GM11168 (cell line): ENCODE measurements at regions not wholly inside any gene's neighbourhood (a gene's known extent, or its start where the extent isn't known, plus 50 kb on each side); places are given as distances from the start of the nearest gene placed in this dataset.
"Not testable (repeated sequence)": the region's sequence is repeated elsewhere in the genome, so short reads cannot be mapped to it uniquely, and the experiment has no call there.

ENCODE experiments used
- in situ Hi-C: fragments of 300-500 bp; cut with MboI; formaldehyde crosslinking; loops from one replicate; pipeline ENCODE4 v1.12.0; 2022; ENCODE audit warnings: low sequenced_read_pairs; ENCODE audit not compliant: unreplicated experiment

DNA sequence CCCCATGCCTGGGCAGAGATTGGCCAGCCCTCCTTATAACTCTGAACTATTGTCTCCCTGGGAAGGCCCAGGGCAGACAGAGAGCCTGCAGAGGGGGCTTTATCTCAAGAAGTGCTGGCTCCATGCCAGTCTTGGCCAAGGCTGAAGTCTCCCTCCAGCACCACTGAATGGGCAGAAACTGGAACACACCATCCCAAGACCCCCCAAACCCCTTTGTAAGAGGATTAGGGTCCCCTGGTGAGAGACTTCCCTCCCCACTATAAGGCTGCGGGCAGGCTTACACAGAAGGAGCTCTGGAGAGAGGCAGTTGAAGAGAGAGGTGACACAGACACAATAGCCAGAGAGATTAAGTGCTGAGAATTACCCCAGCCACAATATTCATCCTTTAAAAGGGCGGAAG lies 97.2 kb downstream of the NAV1 start:
- in situ Hi-C loops: no loop called here

DNA sequence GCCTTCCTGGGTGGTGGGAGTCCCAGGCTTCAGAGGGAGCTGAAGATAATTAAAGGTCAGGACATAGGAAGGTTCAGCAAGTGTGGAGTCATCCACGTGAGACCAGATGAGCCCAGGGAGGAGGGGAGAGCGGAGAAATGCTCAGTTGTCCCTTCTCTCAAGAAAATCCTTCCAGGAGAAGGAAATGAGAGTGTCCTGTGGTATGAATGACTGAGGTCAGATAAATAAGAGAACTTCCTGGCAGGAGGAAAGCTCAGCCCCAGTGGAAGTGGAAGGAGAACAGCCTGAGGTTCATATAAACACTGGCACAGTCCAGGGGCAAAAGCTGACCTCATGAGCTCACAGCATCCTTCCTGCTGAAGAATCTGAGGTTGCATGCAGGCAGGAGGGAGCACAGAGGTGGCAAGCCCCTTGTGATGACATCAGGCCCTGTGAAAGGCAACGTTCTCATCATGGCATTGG lies 97.6 kb downstream of the NAV1 start:
- in situ Hi-C loops: no loop called here

DNA sequence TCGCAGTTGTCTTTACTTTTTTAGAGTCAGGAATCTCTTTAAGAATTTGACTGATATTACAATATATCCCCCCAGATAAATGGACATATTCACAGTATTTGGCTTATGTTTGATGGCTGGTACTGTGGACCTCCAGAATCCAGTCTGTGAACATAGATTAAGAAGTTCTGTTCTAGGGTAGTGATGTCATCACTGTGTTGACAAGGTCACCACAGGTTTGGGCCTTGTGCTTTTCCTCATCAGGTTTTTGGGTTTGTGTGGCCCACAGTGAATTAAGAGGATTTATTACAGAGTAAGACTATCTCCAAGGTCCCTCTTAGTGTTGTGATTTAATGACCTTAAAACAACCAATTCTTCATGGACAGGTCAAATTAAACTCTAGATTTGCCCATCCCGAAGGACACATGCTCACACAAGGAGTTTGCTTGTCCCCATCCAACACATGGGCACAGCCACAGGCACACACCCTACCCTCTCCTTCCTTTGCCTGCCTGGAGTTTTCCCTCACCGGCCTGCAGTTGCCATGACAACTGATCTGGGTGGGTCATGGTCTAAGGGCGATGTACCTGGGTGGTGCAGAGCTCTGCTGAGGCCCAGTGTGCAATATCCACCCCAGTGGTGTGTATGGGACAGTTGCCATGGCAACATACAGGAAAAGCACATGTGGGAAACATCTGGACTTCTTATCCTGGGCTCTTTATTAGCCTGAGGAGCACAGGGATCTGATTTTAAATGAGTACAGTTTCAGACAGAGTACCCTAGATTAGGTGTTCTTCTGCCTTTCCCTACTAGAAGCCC lies 98.6 kb downstream of the NAV1 start:
- in situ Hi-C loops: no loop called here

DNA sequence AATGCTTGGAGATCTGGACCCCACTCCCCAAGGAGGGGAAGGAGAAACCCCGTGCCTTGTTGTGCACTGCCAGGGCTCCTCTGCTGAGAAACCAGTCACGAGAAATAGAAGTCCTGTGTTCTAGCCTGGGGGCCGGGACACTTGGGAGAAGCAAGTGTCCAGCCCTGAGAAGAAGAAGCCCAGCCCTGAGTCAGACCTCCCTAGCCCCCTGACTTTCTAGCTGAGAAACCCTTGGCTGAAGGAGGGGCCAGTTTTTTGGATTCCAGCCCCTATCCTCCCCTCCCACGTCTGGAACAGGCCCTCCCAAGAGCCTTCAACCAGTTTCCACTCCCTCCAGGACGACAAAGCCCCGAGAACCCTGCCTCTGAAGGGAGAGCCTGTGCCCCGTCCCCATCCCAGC lies 100.5 kb downstream of the NAV1 start:
- in situ Hi-C loops: no loop called here

DNA sequence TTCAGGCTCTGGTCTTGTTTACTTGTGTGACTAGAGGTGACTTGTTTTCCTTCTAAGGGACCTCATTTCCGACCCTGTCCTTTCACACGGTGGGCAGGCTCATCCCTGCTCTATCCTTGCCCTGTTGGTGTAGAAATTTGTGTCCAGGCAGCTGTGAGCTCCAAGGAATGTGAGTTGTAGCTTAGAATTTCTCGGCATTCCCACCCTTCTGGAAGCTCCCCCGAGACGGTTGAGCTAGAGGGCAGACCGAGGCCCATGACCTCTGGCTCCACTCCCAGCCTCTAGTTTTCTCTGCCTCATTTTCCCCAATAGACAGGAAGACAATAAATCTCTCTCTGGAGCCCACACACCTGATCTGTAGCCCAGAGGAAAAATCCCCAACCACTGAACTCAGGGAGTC lies 100.9 kb downstream of the NAV1 start:
- in situ Hi-C loops: no loop called here

DNA sequence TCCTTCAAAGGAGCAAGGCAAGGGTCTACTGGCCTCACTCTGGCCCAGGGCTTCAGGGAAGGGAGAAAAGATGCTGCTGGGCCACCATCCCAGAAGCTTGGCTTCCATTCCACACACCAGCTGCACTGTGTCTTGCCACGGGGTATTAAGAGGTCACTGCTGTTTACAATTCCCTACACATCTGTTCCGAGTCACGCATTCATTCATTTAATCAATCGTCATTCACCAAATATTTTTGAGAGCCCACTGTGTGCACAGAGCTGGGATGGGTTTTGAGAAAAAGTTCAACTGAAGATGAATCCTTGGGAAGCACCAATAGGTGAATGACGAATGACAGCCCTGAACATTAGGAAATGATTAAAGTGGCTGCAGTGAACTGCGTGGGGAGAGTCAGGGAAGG lies 101.7 kb downstream of the NAV1 start:
- in situ Hi-C loops: no loop called here

DNA sequence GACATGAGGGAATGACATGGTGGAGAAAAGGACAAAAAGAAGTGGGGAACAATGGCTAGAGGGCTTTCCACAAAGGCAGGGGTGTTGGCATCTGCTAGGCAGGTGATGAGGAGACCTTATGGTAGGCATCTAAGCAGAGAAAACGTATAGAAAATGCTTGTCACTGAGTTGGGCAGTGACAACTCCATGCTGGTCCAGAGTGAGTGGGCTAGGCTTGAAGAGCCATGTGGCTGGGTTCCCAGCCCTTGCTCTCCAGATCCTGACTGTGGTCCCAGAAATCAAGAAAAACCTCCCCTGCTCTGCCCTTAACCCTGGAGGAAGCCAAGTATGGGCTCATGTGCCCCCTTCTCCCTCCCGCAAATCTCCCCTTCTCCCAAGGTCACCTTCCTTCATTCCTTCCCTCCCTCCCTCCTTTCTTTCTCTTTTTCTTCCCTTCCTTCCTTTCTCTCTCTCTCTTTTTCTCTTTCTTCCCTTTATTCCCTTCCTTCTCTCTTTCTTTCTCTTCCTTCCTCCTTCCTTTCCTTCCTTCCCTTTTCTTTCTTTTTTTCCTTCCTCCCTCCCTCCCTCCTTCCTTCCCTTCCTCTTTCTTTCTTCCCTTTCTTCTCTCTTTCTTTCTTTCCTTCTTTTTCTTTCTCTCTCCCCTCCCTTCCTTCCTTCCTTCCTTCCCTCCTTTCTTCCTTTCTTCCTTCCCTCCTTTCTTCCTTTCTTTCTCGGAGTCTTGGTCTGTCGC lies 102.8 kb downstream of the NAV1 start:
- in situ Hi-C loops: no loop called here

DNA sequence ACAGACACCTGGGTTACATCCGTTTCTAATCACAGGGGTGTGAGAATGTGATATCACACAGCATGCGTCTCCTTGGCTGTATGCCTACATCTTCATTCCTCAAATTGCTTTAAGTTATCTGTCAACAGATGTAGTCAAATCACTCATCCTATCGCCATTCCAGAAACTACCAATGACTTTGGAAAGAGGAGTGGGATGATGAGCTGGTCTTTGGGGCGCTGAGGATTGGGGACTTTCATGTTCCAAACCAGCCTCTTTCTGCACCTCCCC lies 104.8 kb downstream of the NAV1 start:
- in situ Hi-C loops: no loop called here

DNA sequence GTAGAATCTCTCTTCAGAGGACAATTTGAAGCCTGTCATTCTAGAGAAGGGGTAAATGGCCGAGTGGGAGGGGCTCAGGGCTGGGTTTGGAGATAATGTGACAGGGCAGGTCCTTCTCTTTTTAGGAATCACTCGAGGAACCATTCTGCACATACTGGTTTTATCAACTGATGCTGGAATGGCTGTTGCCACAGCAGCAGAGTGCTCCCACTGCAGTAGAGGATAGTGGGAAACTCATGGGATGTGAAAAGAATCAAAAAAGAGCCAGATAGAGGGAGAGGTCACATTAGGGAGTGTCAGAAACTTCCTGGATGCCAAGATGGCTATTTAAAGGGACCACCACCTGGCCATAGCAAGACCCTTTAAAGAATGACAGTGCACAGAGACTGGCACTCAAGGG lies 105.3 kb downstream of the NAV1 start:
- in situ Hi-C loops: no loop called here

DNA sequence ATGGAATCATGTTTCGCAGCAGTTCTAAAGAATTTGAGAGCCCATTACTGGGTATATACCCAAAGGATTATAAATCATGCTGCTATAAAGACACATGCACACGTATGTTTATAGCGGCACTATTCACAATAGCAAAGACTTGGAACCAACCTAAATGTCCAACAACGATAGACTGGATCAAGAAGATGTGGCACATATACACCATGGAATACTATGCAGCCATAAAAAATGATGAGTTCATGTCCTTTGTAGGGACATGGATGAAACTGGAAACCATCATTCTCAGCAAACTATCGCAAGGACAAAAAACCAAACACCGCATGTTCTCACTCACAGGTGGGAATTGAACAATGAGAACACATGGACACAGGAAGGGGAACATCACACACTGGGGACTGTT lies 106.1 kb downstream of the NAV1 start:
- in situ Hi-C loops: not testable (repeated sequence)

DNA sequence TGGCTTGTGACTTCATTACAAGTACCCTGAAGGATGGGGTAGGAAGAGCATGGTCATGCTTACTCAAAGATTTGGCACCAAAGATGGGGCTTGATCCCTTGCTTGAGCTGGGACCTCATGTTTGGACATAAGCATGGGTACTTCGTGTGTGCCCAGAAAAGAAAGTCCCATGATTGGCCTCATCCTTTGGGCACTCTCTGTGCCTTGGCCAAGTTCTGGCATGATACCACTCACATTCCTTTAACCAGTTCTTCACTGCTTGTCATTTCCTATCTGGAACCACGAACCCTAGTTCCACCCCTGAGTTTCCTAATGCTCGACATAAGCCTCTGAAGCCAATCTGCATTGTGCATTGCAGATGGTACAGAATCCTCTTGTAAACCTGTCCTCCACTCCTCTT lies 107.0 kb downstream of the NAV1 start:
- in situ Hi-C loops: no loop called here

DNA sequence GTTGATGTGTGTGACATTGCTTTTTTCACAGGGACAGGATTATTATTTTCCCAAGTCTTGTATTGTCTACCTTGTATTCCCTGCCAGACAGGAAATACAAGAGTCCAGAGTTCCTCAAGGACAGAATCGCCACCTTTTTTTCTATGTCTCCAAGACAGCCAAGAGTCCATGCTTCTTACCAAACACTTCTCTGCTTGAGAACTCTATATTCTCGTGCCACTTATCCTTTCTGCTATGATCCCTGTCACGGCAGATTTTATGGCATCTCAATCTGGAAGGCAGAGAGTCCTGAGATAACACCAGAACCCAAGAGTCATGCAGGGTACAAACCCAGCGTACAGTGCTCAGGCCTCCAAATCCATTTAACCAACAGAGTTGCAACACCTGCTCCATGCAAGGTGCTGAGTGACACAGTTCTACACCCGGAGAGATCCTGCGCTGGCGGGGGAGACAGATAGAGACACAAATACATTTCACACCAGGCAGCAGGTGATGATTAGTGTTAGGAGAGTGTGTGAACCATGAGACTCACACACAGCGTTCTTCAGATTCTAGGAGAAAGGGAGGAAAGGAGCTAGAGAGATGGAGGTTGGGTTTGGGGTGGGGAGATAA lies 107.6 kb downstream of the NAV1 start:
- in situ Hi-C loops: no loop called here

DNA sequence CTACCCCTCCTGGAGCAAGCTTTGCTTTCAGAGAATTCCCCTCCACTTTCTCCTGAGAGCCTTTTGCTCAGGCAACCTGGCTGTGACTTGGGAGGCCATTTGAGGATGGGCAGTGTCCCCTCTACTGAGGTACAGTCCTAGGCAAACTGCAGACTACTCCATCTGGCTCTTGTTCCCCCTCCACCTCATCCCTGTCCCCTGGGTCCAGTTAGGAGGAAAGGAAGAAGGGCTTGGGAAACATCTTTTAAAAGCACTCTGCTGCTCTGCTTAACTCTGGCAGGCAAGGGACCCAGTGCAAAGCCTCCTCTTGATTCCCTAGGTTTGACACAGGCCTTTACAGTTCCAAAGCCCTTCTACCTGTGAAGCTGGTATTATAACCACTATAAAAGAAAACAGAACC lies 108.2 kb downstream of the NAV1 start:
- in situ Hi-C loops: no loop called here

DNA sequence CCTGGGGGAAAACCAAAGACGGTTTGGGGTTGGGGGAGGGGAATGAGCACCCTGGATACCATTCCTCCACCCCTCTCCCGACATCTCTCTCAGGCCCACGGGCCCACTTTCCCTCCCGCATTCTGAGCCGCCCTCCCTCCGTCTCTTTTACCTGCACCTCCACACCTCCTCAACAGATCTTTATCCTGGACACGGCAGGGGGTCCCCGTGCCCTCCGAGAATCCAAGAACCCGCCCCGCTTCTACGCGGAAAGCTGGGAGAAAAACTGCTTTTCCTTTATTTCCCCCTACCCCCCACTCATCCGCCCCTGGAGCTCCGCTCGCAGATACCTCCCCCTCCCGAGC lies 108.8 kb downstream of the NAV1 start:
- in situ Hi-C loops: no loop called here

DNA sequence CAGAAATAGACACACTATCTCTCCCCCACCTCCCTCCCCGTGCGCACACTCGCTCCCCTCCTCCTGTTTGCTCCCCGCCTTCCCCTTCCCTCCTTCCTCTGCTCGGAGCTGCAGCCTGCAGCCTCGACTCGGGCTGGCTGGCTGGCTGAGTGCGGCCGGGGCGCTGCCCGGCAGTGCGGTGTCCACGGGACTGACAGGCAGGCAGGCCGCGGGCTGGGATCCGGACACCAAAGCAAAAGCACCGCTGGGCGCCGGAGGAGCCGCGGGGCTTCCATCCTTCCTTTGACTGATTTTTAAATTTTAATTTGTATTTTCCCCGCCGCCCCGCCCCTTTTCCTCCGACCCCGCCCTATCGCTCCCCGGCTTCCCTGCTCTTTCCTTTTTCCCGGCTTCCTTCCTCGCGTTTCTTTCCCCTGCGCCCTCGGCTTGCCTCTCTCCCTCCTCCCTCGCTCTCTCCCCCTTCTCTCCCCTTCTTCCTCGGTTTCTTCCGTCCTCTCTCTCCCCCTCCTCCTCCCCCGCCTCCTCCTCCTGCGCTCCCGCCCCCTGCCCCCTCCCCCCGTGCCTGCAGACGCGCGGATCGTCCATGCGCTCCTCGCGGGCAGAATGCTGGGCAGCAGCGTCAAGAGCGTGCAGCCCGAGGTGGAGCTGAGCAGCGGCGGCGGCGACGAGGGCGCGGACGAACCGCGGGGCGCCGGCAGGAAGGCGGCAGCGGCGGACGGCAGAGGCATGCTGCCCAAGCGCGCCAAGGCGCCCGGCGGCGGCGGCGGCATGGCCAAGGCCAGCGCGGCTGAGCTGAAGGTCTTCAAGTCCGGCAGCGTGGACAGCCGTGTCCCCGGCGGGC lies 109.4 kb downstream of the NAV1 start:
- in situ Hi-C loops: no loop called here

DNA sequence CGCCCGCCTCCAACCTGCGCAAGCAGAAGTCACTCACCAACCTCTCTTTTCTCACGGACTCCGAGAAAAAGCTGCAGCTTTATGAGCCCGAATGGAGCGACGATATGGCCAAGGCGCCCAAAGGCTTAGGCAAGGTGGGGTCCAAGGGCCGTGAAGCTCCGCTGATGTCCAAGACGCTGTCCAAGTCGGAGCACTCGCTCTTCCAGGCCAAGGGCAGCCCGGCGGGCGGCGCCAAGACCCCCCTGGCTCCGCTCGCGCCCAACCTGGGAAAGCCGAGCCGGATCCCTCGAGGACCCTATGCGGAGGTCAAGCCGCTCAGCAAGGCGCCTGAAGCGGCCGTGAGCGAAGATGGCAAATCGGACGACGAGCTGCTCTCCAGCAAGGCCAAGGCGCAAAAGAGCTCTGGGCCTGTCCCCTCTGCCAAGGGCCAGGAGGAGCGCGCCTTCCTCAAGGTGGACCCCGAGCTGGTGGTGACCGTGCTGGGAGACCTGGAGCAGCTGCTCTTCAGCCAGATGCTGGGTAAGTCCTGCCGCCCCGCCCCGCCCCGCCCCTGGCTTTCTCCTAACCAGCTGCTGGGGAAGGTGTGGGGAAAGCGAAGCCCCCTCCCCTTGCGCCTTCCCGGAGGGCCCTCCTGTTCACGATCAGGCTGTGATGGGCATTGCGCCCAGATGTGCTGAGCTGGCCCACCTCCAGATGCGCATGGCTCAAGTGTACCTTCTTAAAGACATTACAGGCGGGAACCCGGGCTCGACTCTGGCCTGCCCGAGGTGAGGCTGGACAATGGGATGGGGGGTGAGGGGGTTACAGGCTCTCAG lies 110.2 kb downstream of the NAV1 start:
- in situ Hi-C loops: no loop called here

DNA sequence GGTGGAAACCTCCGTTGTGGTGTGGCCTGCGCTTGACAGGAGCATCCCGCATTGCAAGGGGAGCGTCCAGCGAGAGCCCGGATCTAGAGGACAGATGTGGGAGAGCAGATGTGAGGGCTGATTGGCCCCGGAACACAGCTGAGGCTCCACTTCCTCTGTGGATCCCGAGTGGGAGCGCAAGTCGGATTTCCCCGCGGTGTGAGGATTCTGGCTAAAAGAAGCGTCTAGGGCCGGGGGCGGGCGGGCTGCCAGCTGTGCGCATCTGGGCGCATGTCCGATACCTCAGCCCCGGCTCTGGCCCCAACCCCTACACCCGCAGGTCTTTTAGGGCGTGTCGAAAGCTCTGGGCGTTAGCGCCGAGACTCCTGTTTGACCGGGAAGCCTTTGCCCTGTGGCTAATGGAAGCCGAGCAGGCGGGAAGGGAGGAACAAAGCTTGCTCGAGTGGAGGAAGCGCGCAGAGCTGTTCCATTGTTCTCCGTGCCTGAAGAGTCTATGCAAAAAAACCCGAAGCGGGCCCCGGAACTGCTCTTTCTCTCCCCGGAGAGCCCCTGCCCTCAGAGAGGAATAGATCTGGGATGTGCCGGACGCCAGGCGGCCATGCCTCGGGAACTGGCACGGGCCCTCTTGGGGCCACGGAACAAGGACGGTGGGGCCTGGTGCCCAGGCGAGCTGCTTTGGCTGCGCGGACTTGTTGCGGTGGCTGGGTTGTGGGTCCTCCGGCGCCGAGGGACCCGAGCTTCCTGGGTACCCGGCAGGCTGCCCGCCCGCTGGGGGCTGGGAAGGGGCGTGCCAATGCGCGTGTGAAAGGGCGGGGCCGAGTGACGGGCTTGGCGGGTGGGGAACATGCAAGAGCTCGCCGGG lies 111.1 kb downstream of the NAV1 start:
- in situ Hi-C loops: no loop called here

DNA sequence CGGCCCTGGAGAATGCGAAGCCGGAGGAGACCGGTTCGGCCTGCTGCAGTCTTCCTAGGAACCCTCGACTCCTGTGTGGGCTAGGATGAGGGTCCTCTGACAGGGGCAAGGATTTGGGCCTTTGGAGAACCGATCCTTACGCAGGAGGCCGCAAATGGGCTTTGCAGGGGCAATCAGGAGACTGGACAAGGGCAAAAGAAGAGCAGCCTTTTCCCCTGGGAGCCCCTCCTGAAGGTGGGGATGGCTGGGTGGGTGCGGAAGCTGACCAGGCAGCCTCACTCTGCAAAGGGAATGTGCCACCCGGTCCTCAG lies 111.7 kb downstream of the NAV1 start:
- in situ Hi-C loops: no loop called here

DNA sequence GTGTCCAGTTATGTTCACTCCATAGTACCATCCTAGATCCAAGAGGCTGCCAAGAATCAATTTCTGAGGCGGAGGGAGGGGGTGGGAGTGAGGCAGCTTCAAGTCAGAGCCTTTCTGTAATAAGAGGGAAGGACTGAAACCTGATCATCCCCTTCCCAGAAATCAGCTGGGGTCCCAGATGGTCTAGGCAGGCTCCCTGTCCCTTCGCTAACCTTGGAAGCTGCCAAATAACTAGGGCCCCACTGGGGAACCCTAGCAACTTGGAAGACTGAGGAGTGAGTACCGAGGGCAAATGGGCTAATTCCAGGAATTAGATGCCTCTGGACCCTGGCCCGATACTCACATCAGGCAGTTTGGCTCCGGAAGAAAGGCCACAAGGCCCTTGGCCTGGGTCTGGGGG lies 113.3 kb downstream of the NAV1 start:
- in situ Hi-C loops: no loop called here
